ENCODE measurements at regions not wholly inside any gene's neighbourhood (a gene's known extent, or its start where the extent isn't known, plus 50 kb on each side); places are given as distances from the start of the nearest gene placed in this dataset.
A peak's percentile ranks its signal among the peaks of the same experiment; 100 is the strongest.

DNA sequence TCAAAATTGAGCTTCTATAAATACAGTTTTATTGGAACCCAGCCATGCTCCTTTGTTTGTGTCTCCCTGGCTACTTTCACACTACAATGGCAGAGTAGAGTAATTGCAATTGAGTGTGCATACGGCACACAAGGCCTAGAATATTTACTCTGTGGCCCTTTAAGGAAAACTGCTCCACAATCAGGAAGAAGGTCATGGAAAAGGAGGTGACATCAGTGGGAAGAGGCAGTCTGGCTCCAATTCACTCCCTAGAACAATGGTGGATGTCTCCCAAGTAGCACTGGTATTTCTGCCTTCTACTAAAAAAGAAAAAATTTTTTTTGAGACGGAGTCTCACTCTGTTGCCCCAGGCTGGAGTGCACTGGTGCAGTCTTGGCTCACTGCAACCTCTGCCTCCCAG lies 51.3 kb downstream of the KRTAP19-8 start:
- no peak for FAIRE-seq
- no peak for DNase-seq (ENCODE audit: low spot score)

GRCh38 chr21:30984889-30985288 lies 53.4 kb downstream of the KRTAP19-8 start:
- no peak for DNase-seq (ENCODE audit: low spot score)
- FAIRE-seq: no peak

- FAIRE-seq (no peak), DNase-seq (ENCODE audit: low spot score) (no peak)
Measured at GRCh38 chr21:30981403-30981802, 56.9 kb downstream of the KRTAP19-8 start.

GRCh38 chr21:30979054-30979453 lies 59.2 kb downstream of the KRTAP19-8 start:
- DNase-seq (ENCODE audit: low spot score) (no peak), FAIRE-seq (no peak)

- DNase-seq (ENCODE audit: low spot score) (no peak), FAIRE-seq (no peak)
Measured at GRCh38 chr21:30964283-30964682, 74.0 kb downstream of the KRTAP19-8 start.

- FAIRE-seq (no peak), DNase-seq (ENCODE audit: low spot score) (no peak)
Measured at GRCh38 chr21:30963502-30963901, 74.8 kb downstream of the KRTAP19-8 start.

DNA sequence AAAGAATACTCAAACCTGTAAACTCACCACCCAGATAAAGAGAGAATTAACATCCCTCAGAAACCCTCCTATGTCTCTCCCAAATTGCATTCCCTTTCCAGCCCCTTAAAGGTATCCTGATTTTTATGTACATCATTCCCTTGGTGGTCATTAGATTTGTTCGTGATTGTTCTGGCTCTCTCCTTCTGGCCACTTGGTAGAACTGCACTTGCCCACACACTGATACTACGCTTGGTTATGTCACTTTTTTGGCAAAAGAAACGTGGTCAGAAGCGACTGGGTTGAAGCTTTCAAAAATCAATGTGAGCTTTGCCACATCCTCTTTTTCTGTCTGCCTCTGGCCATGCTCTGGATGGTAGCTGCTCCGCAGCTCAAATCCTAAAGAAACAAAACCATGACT lies 76.3 kb downstream of the KRTAP19-8 start:
- FAIRE-seq: no peak
- DNase-seq (ENCODE audit: low spot score): peak; percentile 22

GRCh38 chr21:30958741-30959140 lies 77.4 kb upstream of the KRTAP11-1 start:
- DNase-seq (ENCODE audit: low spot score): no peak
- no peak for FAIRE-seq

DNA sequence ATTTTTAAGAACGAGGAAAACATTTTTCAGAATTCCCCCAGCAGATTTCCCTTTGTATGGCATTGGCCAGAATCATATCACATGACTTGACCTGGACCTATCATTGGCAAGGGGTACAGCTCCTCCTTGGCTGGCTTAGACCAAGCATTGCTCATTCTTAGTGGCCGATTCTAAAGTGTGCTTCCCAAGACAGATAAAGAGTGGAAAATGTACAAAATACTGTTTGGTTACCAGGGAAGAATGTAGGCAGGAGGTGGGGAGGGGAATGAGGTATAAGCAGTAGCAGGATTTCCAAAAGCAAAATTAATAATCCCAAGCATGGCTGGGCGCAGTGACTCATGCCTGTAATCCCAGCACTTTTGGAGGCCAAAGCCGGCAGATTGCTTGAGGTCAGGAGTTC lies 75.6 kb upstream of the KRTAP11-1 start:
- no peak for FAIRE-seq
- DNase-seq (ENCODE audit: low spot score): no peak

- FAIRE-seq (no peak), DNase-seq (ENCODE audit: low spot score) (no peak)
Measured at GRCh38 chr21:30953605-30954004, 72.2 kb upstream of the KRTAP11-1 start.

GRCh38 chr21:30947141-30947540 lies 65.8 kb upstream of the KRTAP11-1 start:
- FAIRE-seq (no peak), DNase-seq (ENCODE audit: low spot score) (no peak)

- DNase-seq (ENCODE audit: low spot score) (no peak), FAIRE-seq (no peak)
Measured at GRCh38 chr21:30943920-30944319, 62.5 kb upstream of the KRTAP11-1 start.

DNA sequence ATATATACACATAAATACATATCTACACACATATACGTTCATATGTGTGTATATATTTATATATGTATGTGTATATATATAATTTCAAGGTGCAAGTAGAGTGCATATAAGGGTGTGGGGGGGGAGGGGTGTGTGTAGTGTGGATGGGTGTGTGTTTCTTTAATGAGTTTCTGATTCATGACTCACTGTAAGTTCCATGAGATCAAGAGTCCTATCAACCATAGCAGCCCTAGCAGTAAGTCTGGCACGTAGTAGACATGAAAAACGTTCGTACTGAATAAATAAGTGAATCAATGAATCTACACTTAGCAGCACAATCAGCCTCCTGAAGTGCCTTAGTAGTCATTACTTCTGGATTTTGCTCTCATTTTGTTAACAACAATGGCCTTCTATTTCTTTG lies 61.9 kb upstream of the KRTAP11-1 start:
- DNase-seq (ENCODE audit: low spot score) (no peak), FAIRE-seq (no peak)

GRCh38 chr21:30942192-30942591 lies 60.8 kb upstream of the KRTAP11-1 start:
- FAIRE-seq (no peak), DNase-seq (ENCODE audit: low spot score) (no peak)

GRCh38 chr21:30936207-30936606 lies 54.8 kb upstream of the KRTAP11-1 start:
- FAIRE-seq: no peak
- no peak for DNase-seq (ENCODE audit: low spot score)

- DNase-seq (ENCODE audit: low spot score) (no peak), FAIRE-seq (no peak)
Measured at GRCh38 chr21:30935889-30936168, 54.4 kb upstream of the KRTAP11-1 start.

DNA sequence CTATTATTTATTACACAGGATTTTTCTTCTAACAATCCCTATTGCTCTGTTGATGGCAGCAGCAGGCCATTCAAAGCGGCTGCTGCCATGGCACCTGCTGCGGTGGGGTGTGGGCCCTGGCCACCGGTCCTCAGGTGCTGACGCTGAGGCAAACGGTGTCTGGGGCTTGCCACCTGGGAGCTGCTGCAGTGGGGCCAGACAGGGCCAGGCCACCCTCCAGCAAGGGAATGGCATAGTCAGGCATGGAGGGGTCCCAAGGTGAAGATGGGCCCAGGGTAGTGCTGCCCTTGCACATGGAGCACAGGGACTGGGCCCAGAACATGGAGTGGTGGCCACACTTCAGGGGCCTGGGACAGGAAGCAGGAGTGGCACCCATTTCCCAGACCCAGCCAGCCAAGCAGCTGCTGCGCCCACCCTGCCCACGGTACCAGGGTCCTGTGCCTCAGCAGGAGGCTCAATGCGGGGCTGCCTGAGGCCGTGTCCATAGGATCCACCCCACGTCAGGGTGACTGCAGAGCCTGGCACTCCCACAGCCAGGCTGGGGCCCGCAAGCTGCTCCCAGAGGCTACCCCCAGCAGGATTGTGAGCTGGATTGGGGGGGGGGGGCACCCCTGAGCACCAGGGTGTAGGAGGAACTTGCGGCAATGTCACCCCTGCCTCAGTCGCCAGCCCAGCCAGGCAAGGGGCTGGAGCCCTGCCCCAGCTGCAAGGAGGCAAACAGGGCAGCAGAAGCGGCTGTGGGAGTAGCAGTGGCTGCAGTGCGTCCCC lies 53.9 kb upstream of the KRTAP11-1 start:
- FAIRE-seq (no peak), DNase-seq (ENCODE audit: low spot score) (no peak)

- no peak for DNase-seq (ENCODE audit: low spot score)
- FAIRE-seq: no peak
Measured at GRCh38 chr21:30932686-30933085, 51.3 kb upstream of the KRTAP11-1 start.
